ENCODE measurements at regions not wholly inside any gene's neighbourhood (a gene's known extent, or its start where the extent isn't known, plus 50 kb on each side); places are given as distances from the start of the nearest gene placed in this dataset.

DNA sequence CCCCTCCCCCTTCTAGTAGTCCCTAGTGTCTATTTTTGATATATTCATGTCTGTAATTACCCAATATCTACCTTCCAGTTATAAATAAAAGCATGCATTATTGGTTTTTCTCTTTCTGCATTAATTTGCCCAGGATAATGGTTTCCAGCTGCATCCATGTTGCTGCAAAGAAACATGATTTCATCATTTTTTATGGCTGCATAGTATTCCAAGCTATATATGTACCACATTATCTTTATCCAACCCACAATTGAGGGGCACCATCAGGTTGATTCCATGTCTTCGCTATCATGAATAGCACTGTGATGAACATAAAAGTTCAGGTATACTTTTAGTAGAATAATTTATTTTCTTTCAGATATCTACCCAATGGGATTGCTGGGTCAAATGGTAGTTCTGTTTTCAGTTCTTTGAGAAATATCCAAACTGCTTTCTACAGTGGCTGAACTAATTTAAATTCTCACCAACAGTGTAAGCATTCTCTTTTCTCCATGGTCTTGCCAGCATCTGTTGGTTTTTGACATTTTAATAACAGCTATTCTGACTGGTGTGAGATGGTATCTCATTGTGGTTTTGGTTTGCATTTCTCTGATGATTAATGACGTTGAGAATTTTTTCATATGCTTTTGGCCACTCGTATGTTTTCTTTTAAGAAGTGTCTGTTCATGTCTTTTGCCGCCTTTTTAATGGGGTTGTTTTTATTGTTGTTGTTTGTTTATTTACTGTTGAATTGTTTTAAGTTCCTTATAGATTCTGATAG, 746.1 kb upstream of the MEF2C start:
- no TSS peak for BruUV-seq (replicated peaks)
- no peaks in the 10 kb centered on the region for H3K9me2 ChIP-seq (replicated peaks; ENCODE audit: low read length)
- H3K4me3 ChIP-seq (ENCODE audit: low read length): no peak overlapping the region
- intact Hi-C loops (cut with micrococcal nuclease): no loop called here
- CTCF ChIA-PET: no interaction called here
- no peak overlapping the region for H2AFZ ChIP-seq (ENCODE audit: low read length)
- H3K27ac ChIP-seq (ENCODE audit: low read length): no peak overlapping the region
- H4K20me1 ChIP-seq (ENCODE audit: low read length): no peaks in the 10 kb centered on the region
- ATAC-seq: no peak
- 0 out of 2 replicates have a peak, but pooled peaks cover 2% of the 10 kb centered on the region for H3K9me3 ChIP-seq (ENCODE audit: low read length)
- peak; percentile 25 for DNase-seq
- no peak overlapping the region for H3K4me2 ChIP-seq (ENCODE audit: low read length)
- H3K36me3 ChIP-seq (ENCODE audit: low read depth, low read length): no peaks in the 10 kb centered on the region
- H3K4me1 ChIP-seq (ENCODE audit: insufficient read depth, low read length): no peaks in the 10 kb centered on the region
- no peaks in the 10 kb centered on the region for H3K27me3 ChIP-seq (ENCODE audit: low read length)
- POLR2A ChIA-PET (ENCODE audit: unreplicated experiment): no interaction called here
- TF ChIP-seq, protein P1, sequence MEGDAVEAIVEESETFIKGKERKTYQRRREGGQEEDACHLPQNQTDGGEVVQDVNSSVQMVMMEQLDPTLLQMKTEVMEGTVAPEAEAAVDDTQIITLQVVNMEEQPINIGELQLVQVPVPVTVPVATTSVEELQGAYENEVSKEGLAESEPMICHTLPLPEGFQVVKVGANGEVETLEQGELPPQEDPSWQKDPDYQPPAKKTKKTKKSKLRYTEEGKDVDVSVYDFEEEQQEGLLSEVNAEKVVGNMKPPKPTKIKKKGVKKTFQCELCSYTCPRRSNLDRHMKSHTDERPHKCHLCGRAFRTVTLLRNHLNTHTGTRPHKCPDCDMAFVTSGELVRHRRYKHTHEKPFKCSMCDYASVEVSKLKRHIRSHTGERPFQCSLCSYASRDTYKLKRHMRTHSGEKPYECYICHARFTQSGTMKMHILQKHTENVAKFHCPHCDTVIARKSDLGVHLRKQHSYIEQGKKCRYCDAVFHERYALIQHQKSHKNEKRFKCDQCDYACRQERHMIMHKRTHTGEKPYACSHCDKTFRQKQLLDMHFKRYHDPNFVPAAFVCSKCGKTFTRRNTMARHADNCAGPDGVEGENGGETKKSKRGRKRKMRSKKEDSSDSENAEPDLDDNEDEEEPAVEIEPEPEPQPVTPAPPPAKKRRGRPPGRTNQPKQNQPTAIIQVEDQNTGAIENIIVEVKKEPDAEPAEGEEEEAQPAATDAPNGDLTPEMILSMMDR (conservative IDR thresholded peaks at IDR 0.05; ENCODE audit: low read depth, low read length): no peak
- TF ChIP-seq EZH2 (IDR thresholded peaks at IDR 0.05; ENCODE audit: low read length, unreplicated experiment): no peak
- no peak for TF ChIP-seq EZH2phosphoT487 (IDR thresholded peaks at IDR 0.05; ENCODE audit: borderline replicate concordance, low read length)
- no peaks in the 10 kb centered on the region for H3K79me2 ChIP-seq (ENCODE audit: low read length)
- no peak overlapping the region for H3K9ac ChIP-seq (ENCODE audit: low read length)
- no peaks in the 10 kb centered on the region for H3F3A ChIP-seq (ENCODE audit: low read length, unreplicated experiment)

DNA sequence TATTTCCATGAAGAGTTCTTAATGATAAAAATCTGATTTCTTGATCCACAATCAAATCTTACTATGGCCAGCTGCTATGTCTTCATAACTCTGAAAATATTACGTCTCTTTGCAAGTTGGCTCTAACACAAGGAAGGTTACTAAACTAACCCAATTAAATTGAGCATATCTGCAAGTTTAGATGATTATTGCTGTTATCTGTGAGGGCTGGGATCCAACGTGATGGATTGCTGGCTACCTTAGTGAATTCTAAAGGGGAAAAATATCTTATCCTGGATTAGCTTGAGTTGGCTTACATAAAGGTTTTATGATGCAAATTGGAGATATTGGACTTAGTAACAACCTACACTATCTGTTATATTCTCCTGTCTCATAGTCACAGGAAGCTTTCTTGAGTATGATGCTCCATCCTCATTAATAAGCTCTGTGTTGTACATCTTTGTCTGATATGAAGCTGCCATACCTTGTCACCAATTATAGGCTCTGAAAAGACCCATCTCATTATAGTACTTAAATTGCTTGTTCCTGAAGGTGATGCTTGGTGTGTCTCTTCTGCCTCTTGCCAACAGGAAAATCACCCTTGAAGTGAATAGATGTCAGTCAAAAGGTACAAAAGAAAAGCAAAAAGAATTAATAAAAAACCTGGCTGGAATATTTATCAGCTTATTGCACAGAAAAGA, 733.0 kb upstream of the MEF2C start:
- Histone ChIP-seq H3K4me1 (ENCODE audit: insufficient read depth, low read length) (peaks cover 17% of the 10 kb centered on the region), H3K9ac (ENCODE audit: low read length) (no peak overlapping the region), H2AFZ (ENCODE audit: low read length) (no peak overlapping the region), H3K27me3 (ENCODE audit: low read length) (no peaks in the 10 kb centered on the region), H3K27ac (ENCODE audit: low read length) (no peak overlapping the region), H3K9me3 (ENCODE audit: low read length) (no peaks in the 10 kb centered on the region), H4K20me1 (ENCODE audit: low read length) (no peaks in the 10 kb centered on the region), H3K36me3 (ENCODE audit: low read depth, low read length) (no peaks in the 10 kb centered on the region), H3K4me2 (ENCODE audit: low read length) (no peak overlapping the region), H3K4me3 (ENCODE audit: low read length) (no peak overlapping the region), H3K9me2 (replicated peaks; ENCODE audit: low read length) (no peaks in the 10 kb centered on the region), H3K79me2 (ENCODE audit: low read length) (no peaks in the 10 kb centered on the region), H3F3A (ENCODE audit: low read length, unreplicated experiment) (no peaks in the 10 kb centered on the region)
- BruUV-seq (replicated peaks): no TSS peak
- no peak for DNase-seq
- intact Hi-C loops (cut with micrococcal nuclease): no loop called here
- CTCF ChIA-PET: no interaction called here
- POLR2A ChIA-PET (ENCODE audit: unreplicated experiment): no interaction called here
- TF ChIP-seq EZH2 (IDR thresholded peaks at IDR 0.05; ENCODE audit: low read length, unreplicated experiment) (no peak), EZH2phosphoT487 (IDR thresholded peaks at IDR 0.05; ENCODE audit: borderline replicate concordance, low read length) (no peak)
- TF ChIP-seq, protein P1 (conservative IDR thresholded peaks at IDR 0.05; ENCODE audit: low read depth, low read length): no peak
- no peak for ATAC-seq

All from PC-3 (cell line).